DMS 273 treated with DMSO at 0.1 percent for 48 hours (cell line): ENCODE measurements at regions not wholly inside any gene's neighbourhood (a gene's known extent, or its start where the extent isn't known, plus 50 kb on each side); places are given as distances from the start of the nearest gene placed in this dataset.

Experiments
- DNase-seq: peaks from one replicate; lab custom pipeline; 2025; lab: John Stamatoyannopoulos, UW

GRCh38 chr6:2502998-2503674, 247.6 kb downstream of the MYLK4 start:
- no peak for DNase-seq

DNA sequence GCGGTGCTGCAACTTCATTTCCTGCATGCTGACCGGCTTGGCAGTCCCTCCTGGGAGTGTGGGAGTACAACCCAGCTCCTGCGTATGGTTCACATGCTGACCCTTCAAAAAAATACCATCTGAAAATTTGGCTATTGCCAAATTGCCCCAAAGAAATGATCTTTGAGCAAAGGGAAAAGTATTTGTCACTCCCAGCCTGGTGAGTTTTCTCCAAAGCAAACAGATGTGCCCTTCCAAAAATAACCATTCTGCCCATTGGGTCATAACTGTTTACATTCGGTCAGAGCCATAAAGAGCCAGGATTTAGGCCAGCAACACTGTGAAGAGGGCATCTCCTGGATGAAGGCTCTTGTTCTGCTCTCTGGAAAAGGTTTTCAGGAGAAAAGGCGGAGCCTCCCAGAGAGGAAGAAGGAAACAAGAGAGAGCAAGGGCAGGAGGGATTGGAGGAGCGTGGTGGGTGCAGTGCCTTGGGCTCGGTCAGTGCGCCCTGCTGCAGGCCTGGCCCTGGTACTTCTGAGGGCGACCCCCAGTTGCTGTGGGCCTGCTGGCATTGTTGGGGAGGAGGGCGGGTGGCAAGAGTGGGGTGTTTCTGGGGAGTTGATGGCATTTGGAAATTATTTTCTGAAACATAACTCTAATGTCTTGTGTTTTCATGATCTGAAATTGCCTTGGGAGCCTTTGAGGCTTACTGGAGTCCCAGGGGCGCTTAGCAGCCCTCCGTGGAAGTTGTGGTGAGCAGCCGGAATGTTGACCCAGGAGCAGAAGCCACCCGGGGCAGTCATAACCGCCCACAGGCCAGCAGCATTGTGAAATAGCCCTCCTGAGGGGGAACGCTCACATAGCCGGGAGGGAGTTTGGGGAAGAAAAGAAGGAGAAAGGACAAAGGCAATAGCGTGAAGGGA, 248.4 kb downstream of the MYLK4 start:
- no peak for DNase-seq

GRCh38 chr6:2497922-2498623, 252.6 kb downstream of the MYLK4 start:
- DNase-seq: no peak

GRCh38 chr6:2496291-2496690, 250.9 kb upstream of the GMDS start:
- DNase-seq: no peak

GRCh38 chr6:2492686-2493523, 247.5 kb upstream of the GMDS start:
- DNase-seq: no peak

DNA sequence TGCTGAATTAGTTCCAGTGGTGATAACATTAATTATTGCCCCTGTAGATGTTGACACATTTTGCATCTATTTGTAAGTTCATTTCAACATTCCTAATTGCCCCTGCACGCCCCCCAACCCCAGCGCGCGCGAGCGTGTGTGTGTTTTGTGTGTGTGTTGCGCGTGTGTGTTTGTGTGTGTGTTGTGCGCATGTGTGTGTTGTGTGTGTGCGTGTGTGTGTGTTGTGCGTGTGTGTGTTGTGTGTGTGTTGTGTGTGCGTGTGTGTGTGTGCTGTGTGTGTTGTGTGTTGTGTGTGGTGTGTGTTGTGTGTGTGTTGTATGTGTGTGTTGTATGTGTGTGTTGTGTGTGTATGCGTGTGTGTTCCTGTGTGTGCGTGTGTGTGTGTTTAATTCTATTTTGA, 245.7 kb upstream of the GMDS start:
- no peak for DNase-seq

GRCh38 chr6:2488578-2488977, 243.2 kb upstream of the GMDS start:
- no peak for DNase-seq

GRCh38 chr6:2485116-2485515, 239.7 kb upstream of the GMDS start:
- peak; percentile 34 for DNase-seq

DNA sequence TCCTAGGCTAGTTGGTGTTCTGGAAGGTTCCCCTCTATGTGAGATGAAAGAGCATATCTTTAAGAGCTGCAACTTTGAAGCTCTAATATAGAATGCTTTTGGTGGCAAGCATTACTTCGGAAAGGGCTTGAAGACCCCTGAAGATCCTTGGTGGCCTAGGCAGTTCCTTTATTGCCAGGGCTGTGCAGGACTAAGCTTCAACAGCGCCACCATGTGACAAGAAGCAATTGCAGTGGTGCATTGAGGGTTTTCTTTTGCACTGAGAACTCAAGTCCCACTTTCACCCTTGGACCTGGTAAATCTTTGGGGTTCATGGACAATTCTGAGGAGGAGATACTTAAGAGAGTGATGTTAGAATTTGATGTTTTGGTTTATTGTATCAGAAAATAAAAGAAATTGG, 237.4 kb upstream of the GMDS start:
- no peak for DNase-seq

DNA sequence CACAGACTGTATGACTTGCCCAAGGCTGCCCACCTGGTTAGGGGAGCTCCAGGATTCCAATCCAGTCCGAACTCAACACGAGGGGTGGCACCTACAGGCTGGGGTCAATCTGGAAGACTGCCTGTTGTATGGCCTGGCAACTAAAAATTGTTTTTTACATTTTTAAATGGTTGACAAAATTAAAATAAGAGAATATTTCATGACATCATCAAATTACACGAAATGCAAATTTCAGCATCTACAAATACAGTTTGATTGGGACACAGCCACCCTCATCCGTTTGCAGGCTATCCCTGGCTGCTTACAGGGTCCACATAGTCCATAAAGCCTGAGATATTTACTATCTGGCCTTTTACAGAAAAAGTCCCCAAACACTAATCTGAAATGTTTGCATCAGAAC, 235.9 kb upstream of the GMDS start:
- DNase-seq: no peak

GRCh38 chr6:2480267-2480966, 235.0 kb upstream of the GMDS start:
- no peak for DNase-seq

- no peak for DNase-seq
Observed at GRCh38 chr6:2478200-2478599, 232.8 kb upstream of the GMDS start.

DNA sequence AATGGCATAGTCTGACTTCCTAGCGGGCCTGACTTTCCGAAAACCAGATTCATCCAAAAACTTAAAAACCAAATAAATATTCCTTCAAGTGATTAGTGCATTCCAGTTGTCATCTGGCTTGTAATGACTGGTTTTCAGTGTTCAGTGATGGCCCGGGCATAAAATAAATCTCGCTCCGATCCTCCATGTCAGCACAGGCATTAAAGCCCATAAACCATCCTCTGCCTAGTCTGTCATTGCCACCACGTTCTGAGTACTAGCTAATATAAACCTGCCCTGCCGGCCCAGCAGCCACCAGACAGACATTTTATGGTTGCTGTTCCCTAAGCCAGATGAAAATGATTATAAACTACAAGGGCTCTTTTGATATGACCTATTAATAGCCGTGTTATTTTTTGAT, 232.3 kb upstream of the GMDS start:
- no peak for DNase-seq

DNA sequence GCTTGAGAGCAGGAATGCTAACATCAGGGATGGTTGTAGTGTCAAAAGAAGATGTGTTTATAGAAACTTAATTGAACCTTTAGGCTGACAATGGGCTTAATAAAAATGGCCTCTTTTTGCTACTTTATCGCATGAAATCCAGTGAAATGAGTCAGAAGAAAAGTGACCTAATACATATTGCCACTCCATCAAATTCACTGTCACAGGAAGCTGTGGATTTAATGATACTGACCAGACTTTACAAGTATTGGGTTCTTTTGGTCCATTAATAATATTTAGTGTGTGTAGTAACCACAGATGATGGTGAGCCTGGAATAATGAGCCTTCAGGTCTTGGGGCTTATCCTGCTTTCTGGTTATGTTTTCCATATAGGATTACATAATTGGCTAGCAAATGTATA, 231.8 kb upstream of the GMDS start:
- no peak for DNase-seq

DNA sequence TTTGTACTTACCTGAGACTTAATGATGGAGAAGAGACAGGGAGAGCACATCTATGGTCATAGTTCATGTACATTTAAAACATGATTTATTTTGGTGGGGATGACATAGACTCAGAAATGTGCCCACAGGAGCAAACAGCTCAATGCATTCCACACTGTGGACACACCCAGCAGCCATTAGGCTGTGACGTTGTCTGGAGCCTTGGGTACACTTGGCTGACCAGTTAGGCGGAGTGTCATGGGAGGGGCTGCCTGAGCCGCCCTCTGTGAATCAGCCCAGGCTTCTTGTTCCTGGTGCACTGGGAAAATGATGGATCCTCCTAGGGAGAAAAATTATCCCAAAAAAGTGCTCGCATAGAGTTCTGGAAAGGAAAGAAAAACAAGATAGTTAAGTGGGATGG, 231.0 kb upstream of the GMDS start:
- no peak for DNase-seq

GRCh38 chr6:2471472-2471871, 226.1 kb upstream of the GMDS start:
- DNase-seq: no peak

DNA sequence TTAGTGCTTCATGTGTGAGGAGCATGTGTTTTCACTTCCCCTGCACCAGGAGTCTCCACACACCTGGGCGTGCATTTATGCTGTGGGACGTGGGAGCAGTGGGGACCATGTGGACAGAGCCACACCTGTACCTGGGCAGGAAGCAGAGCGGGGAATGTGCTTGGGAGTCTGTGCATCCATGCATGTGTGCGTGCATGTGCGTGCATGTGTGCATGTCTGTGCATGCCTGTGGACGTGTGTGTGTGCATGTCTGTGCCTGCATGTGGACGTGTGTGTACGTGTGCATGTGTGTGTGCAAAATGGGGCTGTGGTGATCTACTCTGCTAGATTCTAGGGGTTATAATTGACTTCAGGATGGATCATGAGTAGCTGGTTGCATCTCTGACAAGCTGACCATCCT, 224.0 kb upstream of the GMDS start:
- DNase-seq: no peak

- DNase-seq: no peak
Observed at GRCh38 chr6:2468601-2468955, 223.2 kb upstream of the GMDS start.

DNA sequence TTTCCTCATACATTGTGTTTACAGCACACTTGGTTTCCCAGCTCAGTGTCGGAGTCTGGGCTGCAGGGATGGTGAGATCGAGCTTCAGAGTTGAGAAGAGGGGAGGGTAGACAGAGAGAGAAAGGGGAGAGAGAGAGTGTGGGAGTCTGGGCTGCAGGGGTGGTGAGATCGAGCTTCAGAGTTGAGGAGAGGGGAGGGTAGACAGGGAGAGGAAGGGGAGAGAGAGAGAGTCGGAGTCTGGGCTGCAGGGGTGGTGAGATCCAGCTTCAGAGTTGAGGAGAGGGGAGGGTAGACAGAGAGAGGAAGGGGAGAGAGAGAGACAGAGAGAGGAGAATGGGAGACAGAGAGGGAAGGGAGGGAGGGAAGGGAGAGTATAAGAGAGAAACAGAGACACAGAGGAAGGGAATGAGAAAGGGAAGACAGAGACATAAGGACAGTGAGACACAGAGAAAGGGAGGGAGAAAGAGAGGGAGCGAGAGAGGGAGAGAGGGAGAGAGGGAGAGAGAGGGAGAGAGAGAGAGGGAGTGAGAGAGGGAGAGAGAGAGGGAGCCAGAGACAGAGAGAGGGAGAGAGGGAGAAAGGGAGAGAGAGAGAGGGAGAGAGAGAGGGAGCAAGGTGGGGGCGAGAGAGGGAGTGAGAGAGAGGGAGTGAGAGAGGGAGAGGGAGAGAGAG, 222.7 kb upstream of the GMDS start:
- no peak for DNase-seq

DNA sequence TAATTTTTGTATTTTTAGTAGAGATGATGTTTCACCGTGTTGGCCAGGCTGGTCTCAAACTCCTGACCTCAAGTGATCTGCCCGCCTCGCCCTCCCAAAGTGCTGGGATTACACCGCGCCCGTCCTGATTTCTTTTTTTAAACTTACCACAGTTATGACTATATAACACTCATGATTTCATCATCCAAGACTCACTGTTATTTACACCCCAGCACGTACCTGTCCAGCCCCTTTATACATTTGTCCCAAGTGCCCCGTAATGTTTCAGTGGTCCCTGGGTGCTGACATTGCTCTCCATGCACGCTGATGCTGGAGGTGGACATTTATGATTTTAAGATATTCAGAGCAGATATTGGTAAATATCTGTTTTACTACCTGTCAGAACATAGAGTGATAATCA, 219.9 kb upstream of the GMDS start:
- DNase-seq: no peak

DNA sequence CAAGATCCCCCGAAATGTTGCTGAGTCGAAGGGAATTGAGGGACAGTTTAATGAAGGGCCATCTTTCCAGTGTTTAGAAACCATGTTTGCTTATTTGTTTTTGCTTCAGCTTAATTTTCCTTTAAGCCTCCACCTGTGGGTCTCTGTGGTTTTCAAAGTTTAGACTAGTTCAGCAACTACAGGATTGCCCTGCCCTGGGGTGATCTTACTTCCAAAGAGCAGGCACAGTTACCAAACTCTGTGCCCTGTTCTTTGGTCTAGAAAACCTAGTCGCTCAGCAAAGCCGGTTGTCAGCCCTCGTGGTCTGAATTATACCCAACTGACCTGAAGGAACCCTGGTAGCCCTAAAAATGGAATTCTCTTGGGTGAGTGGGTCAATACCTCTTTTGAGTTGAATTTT, 219.2 kb upstream of the GMDS start:
- DNase-seq: no peak
